ENCODE measurements at regions not wholly inside any gene's neighbourhood (a gene's known extent, or its start where the extent isn't known, plus 50 kb on each side); places are given as distances from the start of the nearest gene placed in this dataset.

- TF ChIP-seq CTCF (IDR thresholded peaks at IDR 0.05) (no peak), EP300 (IDR thresholded peaks at IDR 0.05) (no peak)
These were observed 278.6 kb upstream of the TMEFF2 start for GRCh38 chr2:192473331-192473730.

Data from stomach (tissue), 4 donors.